HEK293 (cell line): ENCODE measurements at regions not wholly inside any gene's neighbourhood (a gene's known extent, or its start where the extent isn't known, plus 50 kb on each side); places are given as distances from the start of the nearest gene placed in this dataset.

Source experiments
- CTCF ChIA-PET: fragments of 350-600 bp; formaldehyde crosslinking; extraction: SDS; loops from one replicate; lab custom pipeline; 2021; ENCODE audit warnings: antibody characterized with exemption; lab: Yijun Ruan, JAX
- POLR2A ChIA-PET: fragments of 300-600 bp; formaldehyde crosslinking; extraction: SDS; loops from one replicate; lab custom pipeline; 2020; ENCODE audit warnings: antibody characterized with exemption, inconsistent platforms; lab: Yijun Ruan, JAX
- H3K27ac ChIP-seq: fragments of 200-500 bp; sonication (Bioruptor generic); 2 replicates; pipeline ENCODE4 v1.5.1; 2014; ENCODE audit warnings: low read depth, low read length, control low read depth, inconsistent platforms; ENCODE audit errors: extremely low read depth
- H3K36me3 ChIP-seq, 2 experiments: fragments of 200-500 bp in 1 of 2; sonication (Bioruptor generic) in 1 of 2; 1 replicate in 1 of 2; 2 replicates in 1 of 2; pipeline ENCODE4 v1.5.1; 2014 to 2017; ENCODE audit warnings: inconsistent platforms in 2 of 2, low read length in 2 of 2; ENCODE audit not compliant: control insufficient read depth in 2 of 2, insufficient read depth in 1 of 2
- H3K4me1 ChIP-seq: fragments of 200-500 bp; sonication (Bioruptor generic); 2 replicates; pipeline ENCODE4 v1.5.1; 2014; ENCODE audit warnings: mild to moderate bottlenecking, low read length, inconsistent platforms; ENCODE audit not compliant: control insufficient read depth, insufficient read depth
- H3K4me3 ChIP-seq: 2 replicates; pipeline ENCODE4 v1.5.1; 2011; ENCODE audit warnings: low read depth, mild to moderate bottlenecking, control low read depth, low read length, moderate library complexity
- H3K9me3 ChIP-seq: fragments of 200-500 bp; sonication (Bioruptor generic); 2 replicates; pipeline ENCODE4 v1.5.1; 2014; ENCODE audit warnings: low read depth, low read length, inconsistent platforms; ENCODE audit not compliant: control insufficient read depth, insufficient read depth
- FEZF1 ChIP-seq: fragments of 450-650 bp; formaldehyde crosslinking; IDR thresholded peaks from 2 replicates; pipeline ENCODE4 v1.5.1; 2016; ENCODE audit warnings: missing biosample characterization, missing genetic modification characterization
- MEIS1 ChIP-seq: sonication (generic); formaldehyde crosslinking; IDR thresholded peaks from 2 replicates; pipeline ENCODE4 v1.8.1; 2022; ENCODE audit warnings: missing genetic modification reagents, mild to moderate bottlenecking, borderline replicate concordance
- MZF1 ChIP-seq: fragments of 450-650 bp; formaldehyde crosslinking; IDR thresholded peaks from 2 replicates; pipeline ENCODE4 v1.5.1; 2017; ENCODE audit warnings: missing biosample characterization, missing genetic modification characterization, borderline replicate concordance
- PATZ1 ChIP-seq: fragments of 450-650 bp; formaldehyde crosslinking; IDR thresholded peaks from 2 replicates; pipeline ENCODE4 v1.5.1; 2016; ENCODE audit warnings: missing biosample characterization, missing genetic modification characterization
- ZBTB1 ChIP-seq: fragments of 450-650 bp; formaldehyde crosslinking; IDR thresholded peaks from 2 replicates; pipeline ENCODE4 v1.5.1; 2016; ENCODE audit warnings: missing biosample characterization, missing genetic modification characterization
- ZBTB26 ChIP-seq: fragments of 450-650 bp; formaldehyde crosslinking; optimal IDR thresholded peaks from 2 replicates; pipeline ENCODE3; 2016; ENCODE audit warnings: missing biosample characterization, mild to moderate bottlenecking, missing genetic modification characterization
- ZBTB44 ChIP-seq: fragments of 450-650 bp; IDR thresholded peaks from 2 replicates; pipeline ENCODE4 v1.5.1; 2018; ENCODE audit warnings: missing biosample characterization, mild to moderate bottlenecking, missing genetic modification characterization
- ZBTB48 ChIP-seq: fragments of 450-650 bp; formaldehyde crosslinking; IDR thresholded peaks from 2 replicates; pipeline ENCODE4 v1.5.1; 2016; ENCODE audit warnings: missing biosample characterization, missing genetic modification characterization
- ZBTB8A ChIP-seq: fragments of 450-650 bp; formaldehyde crosslinking; IDR thresholded peaks from 2 replicates; pipeline ENCODE4 v1.5.1; 2016; ENCODE audit warnings: missing biosample characterization, missing genetic modification characterization
- ZFP3 ChIP-seq: fragments of 450-650 bp; formaldehyde crosslinking; IDR thresholded peaks from 2 replicates; pipeline ENCODE4 v1.5.1; 2016; ENCODE audit warnings: low read depth, missing biosample characterization, missing genetic modification characterization
- ZFP41 ChIP-seq: fragments of 450-650 bp; formaldehyde crosslinking; IDR thresholded peaks from 2 replicates; pipeline ENCODE4 v1.5.1; 2016; ENCODE audit warnings: missing biosample characterization, missing genetic modification characterization, borderline replicate concordance
- ZNF155 ChIP-seq: fragments of 450-650 bp; formaldehyde crosslinking; IDR thresholded peaks from 2 replicates; pipeline ENCODE4 v1.5.1; 2016; ENCODE audit warnings: missing biosample characterization, missing genetic modification characterization
- ZNF169 ChIP-seq: fragments of 450-650 bp; formaldehyde crosslinking; IDR thresholded peaks from 2 replicates; pipeline ENCODE4 v1.5.1; 2016; ENCODE audit warnings: missing biosample characterization, missing genetic modification characterization
- ZNF214 ChIP-seq: fragments of 450-650 bp; formaldehyde crosslinking; IDR thresholded peaks from 2 replicates; pipeline ENCODE4 v1.5.1; 2017; ENCODE audit warnings: missing biosample characterization, mild to moderate bottlenecking, missing genetic modification characterization, borderline replicate concordance
- ZNF280D ChIP-seq: fragments of 450-650 bp; formaldehyde crosslinking; IDR thresholded peaks from 2 replicates; pipeline ENCODE4 v1.5.1; 2016; ENCODE audit warnings: missing biosample characterization, missing genetic modification characterization
- ZNF292 ChIP-seq: fragments of 450-650 bp; formaldehyde crosslinking; IDR thresholded peaks from 2 replicates; pipeline ENCODE4 v1.5.1; 2016; ENCODE audit warnings: low read depth, missing biosample characterization, missing genetic modification characterization, borderline replicate concordance
- ZNF404 ChIP-seq: fragments of 450-650 bp; formaldehyde crosslinking; IDR thresholded peaks from 2 replicates; pipeline ENCODE4 v1.5.1; 2017; ENCODE audit warnings: missing biosample characterization, missing genetic modification characterization
- ZNF548 ChIP-seq: fragments of 450-650 bp; formaldehyde crosslinking; IDR thresholded peaks from 2 replicates; pipeline ENCODE4 v1.5.1; 2016; ENCODE audit warnings: missing biosample characterization, missing genetic modification characterization
- ZNF624 ChIP-seq: fragments of 450-650 bp; formaldehyde crosslinking; IDR thresholded peaks from 2 replicates; pipeline ENCODE4 v1.5.1; 2017; ENCODE audit warnings: missing biosample characterization, missing genetic modification characterization
- ZNF664 ChIP-seq: fragments of 450-650 bp; formaldehyde crosslinking; IDR thresholded peaks from 2 replicates; pipeline ENCODE4 v1.5.1; 2016; ENCODE audit warnings: missing biosample characterization, missing genetic modification characterization
- ZNF670 ChIP-seq: fragments of 450-650 bp; formaldehyde crosslinking; IDR thresholded peaks from 2 replicates; pipeline ENCODE4 v1.5.1; 2016; ENCODE audit warnings: missing biosample characterization, missing genetic modification characterization, low read depth
- ZNF704 ChIP-seq: fragments of 450-650 bp; formaldehyde crosslinking; IDR thresholded peaks from 2 replicates; pipeline ENCODE4 v1.5.1; 2016; ENCODE audit warnings: missing biosample characterization, missing genetic modification characterization
- ZNF707 ChIP-seq: fragments of 450-650 bp; formaldehyde crosslinking; IDR thresholded peaks from 2 replicates; pipeline ENCODE4 v1.5.1; 2016; ENCODE audit warnings: missing biosample characterization, missing genetic modification characterization
- ZNF76 ChIP-seq: fragments of 450-650 bp; formaldehyde crosslinking; IDR thresholded peaks from 2 replicates; pipeline ENCODE4; 2016; ENCODE audit warnings: low read depth, missing biosample characterization, missing genetic modification characterization, borderline replicate concordance

GRCh38 chr6:139637766-139638165 is 263.3 kb upstream of the CITED2 start (continued):
- TF ChIP-seq PATZ1 (tag by site-specific recombination) (no peak), ZNF169 (tag by site-specific recombination) (no peak), ZBTB48 (tag by site-specific recombination) (no peak), ZNF292 (no peak), ZNF670 (tag by site-specific recombination) (no peak), ZNF704 (tag by site-specific recombination) (no peak), ZNF214 (tag by site-specific recombination) (no peak), ZNF624 (no peak)

GRCh38 chr6:139636391-139636790 is 261.9 kb upstream of the CITED2 start:
- ChIA-PET POLR2A (interaction anchor here (0.6 to 1.1 kb wide), 2 partner anchors 149 to 262 kb away, joined by 3 to 5 read pairs; partner anchors contain the start of gene CITED2), CTCF (interaction anchor here (0.6 kb wide), 1 partner anchor 249 kb away, joined by 3 read pairs; no protein-coding TSS in a partner anchor)
- Histone ChIP-seq H3K36me3 (no peaks in the 10 kb centered on the region), H3K4me1 (no peaks in the 10 kb centered on the region), H3K4me3 (no peak overlapping the region), H3K27ac (no peak overlapping the region), H3K9me3 (no peaks in the 10 kb centered on the region)
- no peak for TF ChIP-seq ZNF155 (tag by site-specific recombination)
- no peak for TF ChIP-seq ZFP3 (tag by site-specific recombination)
- no peak for TF ChIP-seq ZBTB8A (tag by site-specific recombination)
- TF ChIP-seq ZNF76 (tag by site-specific recombination) = no peak
- TF ChIP-seq ZBTB26 (tag by site-specific recombination) = no peak
- no peak for TF ChIP-seq MEIS1 (CRISPR knock-in tag)

GRCh38 chr6:139635401-139636130 is 261.1 kb upstream of the CITED2 start:
- Histone ChIP-seq H3K4me3 (no peak overlapping the region), H3K27ac (no peak overlapping the region), H3K4me1 (no peaks in the 10 kb centered on the region), H3K9me3 (no peaks in the 10 kb centered on the region), H3K36me3 (no peaks in the 10 kb centered on the region)
- ChIA-PET CTCF (interaction anchor here (0.6 kb wide), 3 partner anchors 31 to 264 kb away, joined by 3 read pairs; no protein-coding TSS in a partner anchor), POLR2A (no interaction called here)
- TF ChIP-seq ZNF707 (tag by site-specific recombination) = no peak
- TF ChIP-seq MZF1 (tag by site-specific recombination) = no peak
- TF ChIP-seq ZNF169 (tag by site-specific recombination) = no peak
- TF ChIP-seq FEZF1 = no peak
- no peak for TF ChIP-seq ZBTB44 (tag by site-specific recombination)
- TF ChIP-seq ZFP41 (tag by site-specific recombination) = no peak
- no peak for TF ChIP-seq ZNF404 (tag by site-specific recombination)
- no peak for TF ChIP-seq ZBTB1 (tag by site-specific recombination)
- TF ChIP-seq ZNF280D (tag by site-specific recombination) = no peak
- TF ChIP-seq ZNF664 (tag by site-specific recombination) = no peak
- no peak for TF ChIP-seq ZBTB8A (tag by site-specific recombination)
- TF ChIP-seq ZNF548 (tag by site-specific recombination) = no peak
